GM18868 (cell line): ENCODE measurements at regions not wholly inside any gene's neighbourhood (a gene's known extent, or its start where the extent isn't known, plus 50 kb on each side); places are given as distances from the start of the nearest gene placed in this dataset.
"Not testable (repeated sequence)": the region's sequence is repeated elsewhere in the genome, so short reads cannot be mapped to it uniquely, and the experiment has no call there.

Source experiments
- ATAC-seq: cut with Tn5 transposase; IDR thresholded peaks from one replicate; pipeline ENCODE4 v1.9.1; 2021; ENCODE audit warnings: mild to moderate bottlenecking, moderate library complexity; ENCODE audit not compliant: unreplicated experiment

GRCh38 chr2:87631402-87631801, 116.5 kb upstream of the PLGLB2 start:
- ATAC-seq, result not testable (repeated sequence)

- ATAC-seq, result not testable (repeated sequence)
Observed at GRCh38 chr2:87633287-87633963, 114.5 kb upstream of the PLGLB2 start.

- not testable (repeated sequence) for ATAC-seq
Observed at GRCh38 chr2:87634106-87634505, 113.8 kb upstream of the PLGLB2 start.

- ATAC-seq, result not testable (repeated sequence)
Observed at GRCh38 chr2:87634971-87635650, 112.8 kb upstream of the PLGLB2 start.

- ATAC-seq, result not testable (repeated sequence)
Observed at GRCh38 chr2:87636246-87636645, 111.6 kb upstream of the PLGLB2 start.

- not testable (repeated sequence) for ATAC-seq
Observed at GRCh38 chr2:87636735-87637134, 111.2 kb upstream of the PLGLB2 start.

GRCh38 chr2:87637249-87637990, 110.5 kb upstream of the PLGLB2 start:
- not testable (repeated sequence) for ATAC-seq

GRCh38 chr2:87638114-87638807, 109.6 kb upstream of the PLGLB2 start:
- ATAC-seq, result not testable (repeated sequence)

- not testable (repeated sequence) for ATAC-seq
Observed at GRCh38 chr2:87638872-87639271, 109.0 kb upstream of the PLGLB2 start.

GRCh38 chr2:87639801-87640440, 108.0 kb upstream of the PLGLB2 start:
- not testable (repeated sequence) for ATAC-seq

GRCh38 chr2:87640961-87641563, 106.8 kb upstream of the PLGLB2 start:
- not testable (repeated sequence) for ATAC-seq

GRCh38 chr2:87643165-87643564, 104.7 kb upstream of the PLGLB2 start:
- ATAC-seq, result not testable (repeated sequence)

GRCh38 chr2:87647737-87648498, 100.0 kb upstream of the PLGLB2 start:
- ATAC-seq, result not testable (repeated sequence)

- ATAC-seq, result not testable (repeated sequence)
Observed at GRCh38 chr2:87648815-87649214, 99.1 kb upstream of the PLGLB2 start.

- ATAC-seq, result not testable (repeated sequence)
Observed at GRCh38 chr2:87649871-87650270, 98.0 kb upstream of the PLGLB2 start.

GRCh38 chr2:87650837-87651236, 97.0 kb upstream of the PLGLB2 start:
- not testable (repeated sequence) for ATAC-seq

- ATAC-seq, result not testable (repeated sequence)
Observed at GRCh38 chr2:87651589-87651988, 96.3 kb upstream of the PLGLB2 start.

- ATAC-seq, result not testable (repeated sequence)
Observed at GRCh38 chr2:87653373-87653772, 94.5 kb upstream of the PLGLB2 start.

- not testable (repeated sequence) for ATAC-seq
Observed at GRCh38 chr2:87654136-87654814, 93.6 kb upstream of the PLGLB2 start.
